Neutrophil (primary cell): ENCODE measurements at regions not wholly inside any gene's neighbourhood (a gene's known extent, or its start where the extent isn't known, plus 50 kb on each side); places are given as distances from the start of the nearest gene placed in this dataset.

ENCODE experiments used
- H3K27ac ChIP-seq: fragments of 200-600 bp; sonication (generic); 2 replicates; pipeline ENCODE4 v1.5.1; 2016; ENCODE audit warnings: mild to moderate bottlenecking, moderate library complexity
- H3K27me3 ChIP-seq: fragments of 200-600 bp; sonication (generic); 2 replicates; pipeline ENCODE4 v1.6.0; 2016; ENCODE audit warnings: mild to moderate bottlenecking
- H3K36me3 ChIP-seq: fragments of 200-600 bp; sonication (generic); 2 replicates; pipeline ENCODE4 v1.5.1; 2017
- H3K4me1 ChIP-seq, 2 experiments: fragments of 200-600 bp in 1 of 2; sonication (generic) in 1 of 2; 1 replicate in 1 of 2; 2 replicates in 1 of 2; pipeline versions ENCODE4 v1.5.1 to v1.6.1; 2013 to 2016; ENCODE audit warnings: low read depth in 1 of 2, low read length in 1 of 2, mild to moderate bottlenecking in 1 of 2, moderate library complexity in 1 of 2; ENCODE audit not compliant: control insufficient read depth in 1 of 2, insufficient read depth in 1 of 2
- H3K4me3 ChIP-seq, 2 experiments: fragments of 200-600 bp in 1 of 2; sonication (generic) in 1 of 2; 1 replicate in 1 of 2; 2 replicates in 1 of 2; pipeline ENCODE4 v1.5.1; 2013 to 2016; ENCODE audit warnings: low read depth in 1 of 2, low read length in 1 of 2, mild to moderate bottlenecking in 1 of 2, moderate library complexity in 1 of 2
- H3K9me3 ChIP-seq: fragments of 200-600 bp; sonication (generic); 2 replicates; pipeline ENCODE4 v1.5.1; 2016
- TF ChIP-seq, protein P1 (sequence below): fragments of 200-600 bp; sonication (generic); IDR thresholded peaks from 2 replicates; pipeline ENCODE4 v1.5.1; 2016; ENCODE audit warnings: antibody characterized with exemption

DNA sequence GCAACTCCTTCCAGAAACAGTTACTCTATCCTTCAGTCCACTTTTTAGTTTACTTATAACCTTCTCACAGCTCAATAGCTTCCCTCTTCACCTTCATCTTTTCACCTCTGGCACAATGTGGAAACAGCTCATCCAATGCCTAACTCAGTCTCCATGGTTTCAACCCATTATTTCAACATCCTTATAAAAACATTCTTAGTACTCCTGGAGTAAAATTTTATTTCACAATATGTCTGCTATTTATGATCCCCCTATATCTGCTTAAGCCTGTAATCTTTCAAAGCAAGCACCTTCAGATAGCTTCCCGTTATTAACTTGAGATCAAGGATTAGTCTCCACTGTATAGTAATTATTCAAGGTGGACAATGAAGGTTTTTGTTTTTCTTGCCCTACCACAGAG lies 156.3 kb downstream of the GASK1B start:
- H3K36me3 ChIP-seq = no peaks in the 10 kb centered on the region
- TF ChIP-seq, protein P1, sequence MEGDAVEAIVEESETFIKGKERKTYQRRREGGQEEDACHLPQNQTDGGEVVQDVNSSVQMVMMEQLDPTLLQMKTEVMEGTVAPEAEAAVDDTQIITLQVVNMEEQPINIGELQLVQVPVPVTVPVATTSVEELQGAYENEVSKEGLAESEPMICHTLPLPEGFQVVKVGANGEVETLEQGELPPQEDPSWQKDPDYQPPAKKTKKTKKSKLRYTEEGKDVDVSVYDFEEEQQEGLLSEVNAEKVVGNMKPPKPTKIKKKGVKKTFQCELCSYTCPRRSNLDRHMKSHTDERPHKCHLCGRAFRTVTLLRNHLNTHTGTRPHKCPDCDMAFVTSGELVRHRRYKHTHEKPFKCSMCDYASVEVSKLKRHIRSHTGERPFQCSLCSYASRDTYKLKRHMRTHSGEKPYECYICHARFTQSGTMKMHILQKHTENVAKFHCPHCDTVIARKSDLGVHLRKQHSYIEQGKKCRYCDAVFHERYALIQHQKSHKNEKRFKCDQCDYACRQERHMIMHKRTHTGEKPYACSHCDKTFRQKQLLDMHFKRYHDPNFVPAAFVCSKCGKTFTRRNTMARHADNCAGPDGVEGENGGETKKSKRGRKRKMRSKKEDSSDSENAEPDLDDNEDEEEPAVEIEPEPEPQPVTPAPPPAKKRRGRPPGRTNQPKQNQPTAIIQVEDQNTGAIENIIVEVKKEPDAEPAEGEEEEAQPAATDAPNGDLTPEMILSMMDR = no peak
- H3K9me3 ChIP-seq = no peaks in the 10 kb centered on the region
- no peak overlapping the region for H3K4me3 ChIP-seq
- no peak overlapping the region for H3K27ac ChIP-seq
- H3K27me3 ChIP-seq = no peaks in the 10 kb centered on the region
- no peaks in the 10 kb centered on the region for H3K4me1 ChIP-seq

DNA sequence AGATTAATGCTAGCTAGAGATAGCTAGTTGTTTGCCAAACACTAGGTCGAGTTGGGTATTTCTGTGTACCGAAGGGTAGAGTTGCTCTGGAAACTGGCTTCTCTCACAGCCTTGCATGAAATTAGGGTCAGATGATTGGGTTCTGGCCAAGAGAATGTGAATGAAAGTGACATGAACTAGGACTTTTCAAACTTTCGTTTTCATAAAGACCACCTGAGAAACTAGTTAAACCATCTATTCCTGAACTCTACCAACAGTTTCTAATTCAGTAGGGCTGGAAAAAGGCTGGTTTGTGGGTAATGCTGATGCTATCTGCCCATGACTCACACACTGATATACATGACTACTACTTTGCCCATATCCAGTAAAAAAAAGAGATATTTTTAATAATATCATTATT lies 157.6 kb downstream of the GASK1B start:
- no peaks in the 10 kb centered on the region for H3K27me3 ChIP-seq
- H3K9me3 ChIP-seq = no peaks in the 10 kb centered on the region
- H3K36me3 ChIP-seq = no peaks in the 10 kb centered on the region
- H3K4me1 ChIP-seq = no peaks in the 10 kb centered on the region
- no peak overlapping the region for H3K4me3 ChIP-seq
- TF ChIP-seq, protein P1 = no peak
- H3K27ac ChIP-seq = no peak overlapping the region

DNA sequence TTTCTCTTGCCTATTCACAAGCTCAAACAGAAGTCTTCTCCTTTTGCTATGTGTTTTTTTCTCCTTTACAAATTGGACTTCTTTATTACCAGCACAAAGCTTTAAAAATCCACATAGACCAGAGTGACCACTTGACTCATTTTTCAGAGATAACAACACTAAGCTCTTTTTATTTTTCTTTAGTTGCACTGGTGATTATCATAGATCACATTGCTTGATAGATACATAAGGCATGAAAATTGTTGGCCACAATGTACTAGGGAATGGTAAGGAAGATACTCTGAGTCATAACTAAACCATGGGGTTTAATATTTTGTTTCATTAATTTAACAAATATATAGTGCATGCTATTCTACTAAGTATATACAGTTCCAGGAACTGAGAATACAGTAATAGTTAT lies 159.0 kb downstream of the GASK1B start:
- Histone ChIP-seq H3K27me3 (no peaks in the 10 kb centered on the region), H3K27ac (no peak overlapping the region), H3K4me1 (no peaks in the 10 kb centered on the region), H3K4me3 (no peak overlapping the region), H3K9me3 (no peaks in the 10 kb centered on the region), H3K36me3 (no peaks in the 10 kb centered on the region)
- TF ChIP-seq, protein P1 = no peak

DNA sequence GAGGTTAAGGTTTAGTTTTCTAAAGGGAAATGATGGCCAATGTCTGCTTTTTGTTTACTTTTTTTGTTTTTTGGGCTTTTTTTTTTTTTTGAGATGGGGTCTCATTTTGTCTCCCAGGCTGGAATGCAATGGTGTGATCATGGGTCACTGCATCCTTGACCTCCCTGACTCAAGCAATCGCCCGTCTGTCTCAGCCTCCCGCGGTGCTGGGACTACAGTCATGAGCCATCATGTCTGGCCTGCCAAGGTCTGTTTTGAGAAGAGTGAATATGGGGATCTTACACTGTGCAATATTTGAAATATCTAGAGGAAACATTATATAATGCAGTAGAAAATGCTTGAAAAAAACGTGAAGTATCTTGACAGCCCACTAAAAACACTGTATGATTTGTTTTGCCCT lies 162.5 kb downstream of the GASK1B start:
- Histone ChIP-seq H3K4me1 (peaks cover 24 to 27% of the 10 kb centered on the region in 2 experiments), H3K4me3 (no peak overlapping the region), H3K27ac (no peak overlapping the region), H3K27me3 (no peaks in the 10 kb centered on the region), H3K9me3 (no peaks in the 10 kb centered on the region), H3K36me3 (no peaks in the 10 kb centered on the region)
- TF ChIP-seq, protein P1 = no peak

DNA sequence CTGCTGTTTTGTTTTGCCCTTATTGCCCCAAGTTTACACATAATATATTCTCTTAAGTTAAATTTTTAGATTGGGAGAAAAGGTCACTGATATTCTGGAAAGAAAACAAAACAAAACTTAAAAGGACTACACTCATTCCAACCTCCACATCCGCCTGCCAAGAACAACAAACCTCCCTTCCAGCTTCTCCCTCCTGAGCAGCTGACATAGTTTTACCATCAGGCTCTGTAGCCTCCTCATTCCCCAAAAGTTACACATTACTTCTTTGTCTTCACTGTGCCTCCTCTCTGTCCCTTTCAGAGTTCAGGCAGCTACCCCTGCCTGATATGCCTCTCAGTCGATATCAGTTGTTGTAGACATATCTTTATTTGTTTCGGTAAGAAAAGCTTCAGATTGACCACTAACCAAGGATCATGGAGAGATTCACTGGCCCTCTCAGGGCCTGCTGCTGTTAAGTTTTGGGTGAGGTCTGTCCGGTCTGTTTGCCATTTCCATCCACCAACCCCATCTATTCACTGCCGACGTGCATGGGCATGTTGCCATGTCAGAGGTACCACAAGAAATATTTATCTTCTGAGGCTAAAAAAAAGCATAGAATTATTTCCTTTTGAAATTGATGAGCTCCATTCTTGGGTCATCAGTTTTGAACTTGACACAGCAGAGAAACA lies 164.1 kb downstream of the GASK1B start:
- Histone ChIP-seq H3K4me1 (peaks cover 39 to 41% of the 10 kb centered on the region in 2 experiments), H3K9me3 (no peaks in the 10 kb centered on the region), H3K27me3 (no peaks in the 10 kb centered on the region), H3K4me3 (no peak overlapping the region), H3K27ac (no peak overlapping the region), H3K36me3 (no peaks in the 10 kb centered on the region)
- TF ChIP-seq, protein P1 = no peak
